HG03280 (cell line): ENCODE measurements at regions not wholly inside any gene's neighbourhood (a gene's known extent, or its start where the extent isn't known, plus 50 kb on each side); places are given as distances from the start of the nearest gene placed in this dataset.

Source experiments
- ATAC-seq: cut with Tn5 transposase; IDR thresholded peaks from one replicate; pipeline ENCODE4 v1.9.1; 2021; ENCODE audit warnings: mild to moderate bottlenecking, moderate library complexity; ENCODE audit not compliant: unreplicated experiment

- ATAC-seq, result no peak
Measured at GRCh38 chr5:39503155-39503554, 78.4 kb upstream of the DAB2 start.

- ATAC-seq, result no peak
Measured at GRCh38 chr5:39502704-39503103, 77.9 kb upstream of the DAB2 start.

- no peak for ATAC-seq
Measured at GRCh38 chr5:39501397-39501796, 76.6 kb upstream of the DAB2 start.

- no peak for ATAC-seq
Measured at GRCh38 chr5:39500551-39501175, 75.9 kb upstream of the DAB2 start.

GRCh38 chr5:39498278-39498952 is 73.6 kb upstream of the DAB2 start:
- no peak for ATAC-seq

GRCh38 chr5:39497322-39497721 is 72.5 kb upstream of the DAB2 start:
- no peak for ATAC-seq

GRCh38 chr5:39495227-39495626 is 70.4 kb upstream of the DAB2 start:
- no peak for ATAC-seq

- no peak for ATAC-seq
Measured at GRCh38 chr5:39494534-39494933, 69.8 kb upstream of the DAB2 start.

GRCh38 chr5:39494107-39494510 is 69.3 kb upstream of the DAB2 start:
- no peak for ATAC-seq

- no peak for ATAC-seq
Measured at GRCh38 chr5:39491210-39491609, 66.4 kb upstream of the DAB2 start.

GRCh38 chr5:39489263-39489662 is 64.5 kb upstream of the DAB2 start:
- ATAC-seq, result no peak

- no peak for ATAC-seq
Measured at GRCh38 chr5:39486790-39487189, 62.0 kb upstream of the DAB2 start.

- no peak for ATAC-seq
Measured at GRCh38 chr5:39486361-39486760, 61.6 kb upstream of the DAB2 start.

GRCh38 chr5:39485079-39485478 is 60.3 kb upstream of the DAB2 start:
- ATAC-seq, result no peak

- no peak for ATAC-seq
Measured at GRCh38 chr5:39484673-39485072, 59.9 kb upstream of the DAB2 start.

GRCh38 chr5:39482098-39482497 is 57.3 kb upstream of the DAB2 start:
- no peak for ATAC-seq

GRCh38 chr5:39479537-39479936 is 54.8 kb upstream of the DAB2 start:
- no peak for ATAC-seq

- ATAC-seq, result no peak
Measured at GRCh38 chr5:39478863-39479262, 54.1 kb upstream of the DAB2 start.

- ATAC-seq, result no peak
Measured at GRCh38 chr5:39476843-39477220, 52.1 kb upstream of the DAB2 start.

GRCh38 chr5:39475881-39476842 is 51.4 kb upstream of the DAB2 start:
- no peak for ATAC-seq

- no peak for ATAC-seq
Measured at GRCh38 chr5:39475159-39475571, 50.4 kb upstream of the DAB2 start.
